Inferior parietal cortex (tissue), 1 donor: ENCODE measurements at regions not wholly inside any gene's neighbourhood (a gene's known extent, or its start where the extent isn't known, plus 50 kb on each side); places are given as distances from the start of the nearest gene placed in this dataset.

Experiments used
- DNase-seq: peaks from one replicate; pipeline ENCODE4 v3.0.0-alpha.2; 2016; ENCODE audit errors: extremely low spot score

DNA sequence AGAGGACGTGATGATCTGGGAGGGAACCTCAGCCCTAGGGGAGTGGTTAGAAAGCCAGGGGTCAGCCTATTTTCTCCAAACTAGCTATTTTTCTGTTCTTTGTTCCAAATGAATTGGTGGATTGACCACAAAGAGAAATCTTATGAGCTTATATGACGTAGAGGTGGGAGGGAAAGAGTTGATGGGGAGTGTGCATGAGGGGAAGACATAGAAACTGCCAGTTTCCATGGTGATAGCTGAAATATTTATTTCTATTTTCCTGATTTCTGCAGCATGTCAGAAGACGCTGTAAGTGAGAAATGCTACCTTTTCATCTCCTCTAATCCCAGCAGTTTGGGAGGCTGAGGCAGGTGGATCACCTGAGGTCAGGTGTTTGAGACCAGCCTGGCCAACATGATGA, 51.4 kb upstream of the CISTR start:
- no peak for DNase-seq

DNA sequence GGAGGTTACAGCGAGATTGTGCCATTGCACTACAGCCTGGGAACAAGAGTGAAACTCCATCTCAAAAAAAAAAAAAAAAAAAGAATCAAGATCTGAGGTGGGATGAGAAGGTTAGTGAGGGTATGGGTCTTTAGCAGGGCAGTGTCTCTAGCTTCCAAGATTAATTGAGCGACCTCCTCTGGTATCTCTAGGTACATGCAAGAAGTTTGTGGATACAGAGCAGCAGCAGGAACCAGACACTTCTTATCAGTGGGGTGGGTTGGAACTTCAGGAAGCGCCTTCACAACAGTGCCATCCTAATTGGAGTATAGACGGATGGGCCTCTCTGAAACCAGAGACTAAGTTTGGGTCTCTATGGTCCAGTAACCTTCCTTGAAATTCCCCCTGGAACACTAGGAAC, 51.9 kb upstream of the CISTR start:
- DNase-seq: no peak

DNA sequence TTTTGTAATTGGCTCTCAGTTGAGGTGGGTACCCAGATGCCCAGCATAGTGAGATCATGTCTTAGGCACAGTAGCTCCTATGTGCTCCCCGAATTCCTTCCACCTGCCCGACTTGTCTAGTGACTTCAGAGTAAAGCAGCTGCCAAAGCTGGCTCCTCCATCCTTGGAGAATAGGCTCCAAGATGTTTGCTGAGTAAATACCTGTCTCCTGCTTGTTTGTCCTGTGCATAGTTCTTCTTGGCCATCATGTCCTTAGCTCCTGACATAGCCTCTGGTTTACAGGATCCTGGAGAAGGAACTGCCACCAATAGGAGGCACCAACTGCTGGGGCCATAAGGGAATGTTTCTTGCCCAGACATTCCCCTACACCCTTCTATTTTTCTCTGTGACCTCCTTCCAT, 52.6 kb upstream of the CISTR start:
- no peak for DNase-seq

DNA sequence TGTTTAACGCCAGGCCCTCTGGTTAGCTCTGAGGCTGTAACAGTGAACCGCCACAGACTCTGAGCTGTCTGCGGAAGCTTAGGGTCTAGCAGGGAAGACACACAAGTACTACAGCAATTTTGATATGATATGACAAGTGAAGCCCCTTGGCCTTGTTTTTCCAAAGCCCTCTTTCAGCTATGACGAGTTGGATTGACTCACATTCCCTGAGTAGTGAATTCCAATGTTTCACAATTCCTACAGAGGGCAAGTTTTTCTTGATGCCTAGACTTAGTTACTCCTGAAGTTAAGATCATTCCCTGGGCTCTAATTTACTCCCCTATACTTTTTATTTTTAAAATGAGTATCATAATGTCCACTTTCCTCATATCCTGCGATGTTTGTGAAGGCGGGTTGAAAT, 53.3 kb upstream of the CISTR start:
- no peak for DNase-seq

DNA sequence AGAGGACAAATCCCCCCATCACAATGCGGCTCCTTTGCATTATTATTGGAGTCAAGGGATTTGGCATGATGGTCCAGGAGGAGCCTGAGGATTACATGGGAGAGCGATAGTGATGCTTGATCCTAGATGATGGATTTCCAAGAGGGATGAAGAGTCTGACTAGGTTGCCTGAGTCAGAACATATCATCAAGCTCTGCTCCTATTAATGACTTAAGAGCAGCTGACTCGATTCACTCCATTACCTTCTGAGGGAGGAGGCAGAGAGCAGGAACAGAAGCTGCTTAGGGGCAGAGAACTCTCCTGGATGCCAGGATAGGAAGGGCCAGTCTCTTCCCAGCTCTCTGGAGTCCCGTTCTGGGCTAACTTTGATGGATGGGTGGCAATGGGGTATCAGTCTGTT, 54.0 kb upstream of the CISTR start:
- no peak for DNase-seq

DNA sequence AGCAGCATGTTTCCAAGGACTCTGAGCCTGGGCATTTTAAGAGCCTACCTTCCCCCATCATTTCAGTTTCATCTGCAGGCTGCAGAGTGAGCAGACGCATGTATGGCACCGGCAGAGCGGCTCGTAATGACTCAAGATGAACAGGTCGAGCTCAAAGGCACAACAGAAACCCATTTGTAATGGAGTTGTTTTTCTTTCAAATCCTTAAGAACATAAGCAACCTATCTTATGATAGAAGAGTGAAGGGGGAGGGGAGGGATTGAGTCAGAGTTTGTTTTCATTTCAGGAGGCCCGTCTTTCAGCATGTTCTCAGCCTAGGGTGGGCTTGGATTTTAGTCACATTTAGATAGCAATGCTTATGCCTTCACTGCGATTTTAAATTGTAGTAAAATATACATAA, 54.9 kb upstream of the CISTR start:
- no peak for DNase-seq

DNA sequence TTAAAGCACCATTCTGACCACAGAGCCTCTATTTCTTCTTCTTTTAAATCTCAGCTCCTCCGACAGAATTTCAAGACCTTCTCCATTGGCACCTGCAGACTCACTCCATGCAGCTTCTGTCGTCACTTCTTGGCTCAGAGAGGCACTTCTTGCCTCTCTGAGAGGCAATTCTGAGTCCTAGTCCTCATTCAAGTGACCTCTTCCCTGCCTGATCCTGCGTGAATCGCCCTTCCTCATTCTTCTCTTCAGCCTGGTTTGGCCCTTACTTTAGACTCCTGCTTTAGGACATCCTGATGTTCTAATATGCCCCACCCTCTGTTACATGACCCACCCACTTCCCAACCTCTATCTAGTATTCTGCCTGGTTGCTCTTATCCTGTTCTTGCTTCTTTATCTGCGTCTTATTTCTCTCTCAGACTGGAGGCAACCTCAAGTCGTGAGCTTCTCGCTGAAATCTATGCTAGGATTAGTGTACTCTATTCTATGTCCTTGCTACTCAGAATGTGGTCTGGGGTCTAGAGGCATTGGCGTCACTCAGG, 55.6 kb upstream of the CISTR start:
- no peak for DNase-seq

DNA sequence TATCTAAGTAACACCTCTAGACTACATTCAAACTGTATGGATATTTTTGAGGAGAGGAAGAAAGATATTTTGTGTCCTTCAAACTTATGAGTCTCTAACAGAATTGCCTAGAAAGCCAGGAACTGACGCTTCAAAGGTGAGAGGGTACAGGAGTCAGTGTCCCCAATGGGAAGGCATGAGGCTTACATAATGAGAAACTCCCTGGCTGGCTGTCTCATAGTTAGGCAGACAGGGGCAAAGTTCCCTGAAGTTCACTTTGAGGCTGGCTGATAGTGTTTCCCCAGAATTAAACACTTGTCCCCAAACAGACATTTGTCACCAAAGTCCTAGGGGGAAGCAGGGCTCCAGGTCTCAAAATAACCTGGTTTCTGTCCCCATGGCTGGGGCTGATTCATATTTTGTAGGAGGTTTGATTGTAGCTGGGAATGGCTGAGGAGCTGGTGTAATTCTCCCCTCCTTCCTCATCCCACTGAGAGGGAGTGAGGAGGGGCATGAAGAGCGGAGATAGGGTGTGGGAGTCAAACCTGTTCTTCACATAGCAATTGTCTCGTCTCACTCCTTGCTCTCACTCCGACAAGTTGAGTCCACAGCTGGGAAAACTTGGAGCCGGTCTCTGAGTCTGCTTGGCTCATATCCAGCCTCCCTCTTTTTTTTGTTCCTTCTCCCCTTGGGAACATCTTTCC, 56.4 kb upstream of the CISTR start:
- DNase-seq: no peak

DNA sequence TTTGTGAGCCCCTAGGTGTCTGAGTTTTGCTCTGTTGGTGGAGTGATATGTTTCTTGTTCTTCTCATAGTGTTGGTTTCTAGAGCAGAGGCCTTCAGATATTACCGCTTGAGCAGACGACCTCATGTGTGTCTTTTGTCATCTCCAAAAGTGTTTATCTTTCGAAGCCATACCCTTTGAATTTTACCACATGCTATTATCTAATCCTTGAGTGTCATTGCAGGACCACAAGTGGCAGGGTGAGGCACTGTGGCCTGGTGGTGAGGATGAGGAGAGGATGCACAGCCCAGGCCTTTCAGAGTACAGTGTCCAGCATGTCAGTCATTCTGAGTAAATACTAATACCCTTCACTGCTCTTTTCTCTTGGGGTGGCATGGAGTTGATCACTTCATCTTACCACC, 57.2 kb upstream of the CISTR start:
- no peak for DNase-seq

DNA sequence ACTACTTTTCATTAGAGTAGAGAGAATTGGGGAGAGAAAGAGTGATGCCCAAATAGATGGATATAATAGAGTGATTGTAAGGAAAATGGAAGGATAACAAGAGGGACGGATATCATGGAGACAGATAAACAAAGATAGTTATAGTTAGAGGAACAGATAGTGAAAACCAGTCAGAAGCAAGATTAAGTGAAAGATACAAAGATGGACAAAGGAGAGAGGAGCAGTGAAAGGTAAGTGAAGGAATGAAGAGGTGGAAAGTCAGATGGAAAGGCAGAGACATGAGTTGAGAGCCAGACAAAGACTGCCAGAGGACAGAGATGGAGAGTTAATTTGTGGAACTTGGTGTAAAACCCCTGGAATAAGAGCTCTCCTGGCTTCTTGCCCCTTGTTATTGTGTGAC, 59.2 kb upstream of the CISTR start:
- DNase-seq: no peak

DNA sequence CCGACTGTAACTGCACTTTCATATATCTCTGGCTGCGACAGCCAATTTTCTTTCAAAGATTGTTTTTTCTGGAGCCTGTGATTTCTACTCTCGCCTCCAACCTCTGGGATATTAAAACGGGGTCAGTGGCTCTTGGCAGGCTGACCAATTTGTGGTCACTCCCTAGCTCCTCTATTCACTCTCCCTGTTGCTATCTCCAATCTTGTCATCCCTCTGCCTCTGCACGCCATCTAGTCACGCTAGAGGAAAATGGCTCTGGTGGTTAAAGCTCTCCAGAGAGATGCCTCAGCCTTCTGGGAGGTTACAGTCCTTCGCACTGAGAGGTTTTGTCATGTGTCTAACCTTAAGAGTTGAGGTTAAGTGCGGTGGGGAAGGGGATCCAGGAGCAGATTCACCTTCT, 59.8 kb upstream of the CISTR start:
- no peak for DNase-seq

DNA sequence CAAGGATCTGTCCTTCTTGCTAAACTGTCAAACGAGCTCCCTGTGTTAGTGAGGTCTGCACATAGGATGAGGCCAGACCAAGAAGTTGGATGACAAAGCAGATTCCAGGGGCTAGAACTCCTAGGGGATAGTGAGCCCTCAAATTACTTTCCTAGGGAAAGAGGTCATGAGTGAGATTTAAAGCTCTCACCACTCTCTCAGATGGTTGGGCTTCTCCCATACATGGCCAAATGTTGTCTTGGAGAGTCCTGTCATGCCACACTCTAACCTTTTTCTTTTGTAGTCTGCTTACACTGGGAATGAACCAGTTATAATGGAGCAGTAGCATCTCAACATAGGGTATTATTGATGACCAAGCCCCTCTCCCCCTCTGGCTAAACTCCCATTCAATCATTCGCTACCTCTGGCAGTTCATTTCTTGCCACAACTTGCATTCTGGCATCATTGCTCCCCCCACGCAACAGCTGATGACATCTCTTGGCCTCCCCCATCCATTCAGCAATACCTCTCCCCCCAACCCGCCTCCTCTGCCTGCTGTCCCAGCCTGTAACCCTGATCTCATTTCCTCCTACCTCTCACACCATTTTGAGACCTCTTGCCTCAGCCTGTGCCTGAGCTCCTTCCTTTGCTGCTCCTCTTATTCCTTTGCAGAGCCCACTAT, 64.7 kb upstream of the CISTR start:
- DNase-seq: no peak

DNA sequence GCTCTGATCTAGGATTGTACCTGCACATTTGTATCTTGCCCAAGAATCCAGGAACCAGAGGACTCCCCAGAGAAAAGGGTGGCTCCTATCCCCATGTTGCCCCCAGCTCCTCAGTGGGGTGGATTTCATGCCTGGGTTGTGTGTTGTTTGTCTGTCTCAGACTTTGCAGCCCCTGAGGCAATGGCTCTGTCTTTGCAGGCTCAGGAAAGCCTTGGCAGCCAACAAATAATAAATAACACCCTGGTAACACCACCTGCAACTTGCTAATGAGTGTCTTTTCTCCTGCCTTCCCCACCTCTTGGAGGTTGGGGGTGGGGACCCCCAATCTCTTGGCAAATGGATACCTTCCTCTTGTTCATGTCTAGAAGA, 65.2 kb upstream of the CISTR start:
- no peak for DNase-seq

DNA sequence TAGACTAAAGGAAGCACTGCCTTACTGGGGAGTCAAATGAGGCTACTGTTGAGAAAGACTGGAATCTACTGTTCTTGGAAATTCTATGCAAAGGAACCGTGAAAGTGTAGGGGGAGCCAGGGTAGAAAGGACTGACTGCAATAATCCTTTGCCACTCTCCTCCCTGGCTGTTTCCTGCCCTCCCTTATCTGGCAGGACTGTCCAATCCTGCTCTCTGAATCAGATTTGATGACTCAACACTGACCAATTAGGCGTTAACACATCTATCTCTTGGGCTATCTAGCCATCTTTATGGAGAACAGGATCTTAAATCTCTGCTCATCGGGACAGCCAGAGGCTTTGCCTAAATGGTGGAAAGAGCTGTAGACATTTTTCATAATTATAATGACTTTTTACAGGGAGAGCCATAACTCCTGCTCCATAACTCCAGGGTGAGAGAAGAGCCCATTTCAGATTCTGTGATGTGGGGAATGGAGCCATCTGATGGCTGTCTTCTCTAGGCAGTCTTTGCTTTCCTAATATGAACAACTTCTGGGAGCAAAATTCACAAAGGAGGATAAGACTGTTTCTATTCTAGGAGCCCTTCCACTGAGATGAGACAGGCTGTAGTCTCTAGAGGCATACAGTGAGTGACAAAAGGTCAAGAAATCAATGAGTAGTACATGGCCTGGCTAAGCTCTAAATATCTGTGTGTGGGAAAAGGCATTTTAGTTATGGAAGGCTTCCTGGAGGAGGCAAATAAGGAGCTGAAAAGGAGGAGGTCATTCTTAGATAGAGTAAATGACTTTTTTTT, 68.9 kb upstream of the CISTR start:
- DNase-seq: no peak

DNA sequence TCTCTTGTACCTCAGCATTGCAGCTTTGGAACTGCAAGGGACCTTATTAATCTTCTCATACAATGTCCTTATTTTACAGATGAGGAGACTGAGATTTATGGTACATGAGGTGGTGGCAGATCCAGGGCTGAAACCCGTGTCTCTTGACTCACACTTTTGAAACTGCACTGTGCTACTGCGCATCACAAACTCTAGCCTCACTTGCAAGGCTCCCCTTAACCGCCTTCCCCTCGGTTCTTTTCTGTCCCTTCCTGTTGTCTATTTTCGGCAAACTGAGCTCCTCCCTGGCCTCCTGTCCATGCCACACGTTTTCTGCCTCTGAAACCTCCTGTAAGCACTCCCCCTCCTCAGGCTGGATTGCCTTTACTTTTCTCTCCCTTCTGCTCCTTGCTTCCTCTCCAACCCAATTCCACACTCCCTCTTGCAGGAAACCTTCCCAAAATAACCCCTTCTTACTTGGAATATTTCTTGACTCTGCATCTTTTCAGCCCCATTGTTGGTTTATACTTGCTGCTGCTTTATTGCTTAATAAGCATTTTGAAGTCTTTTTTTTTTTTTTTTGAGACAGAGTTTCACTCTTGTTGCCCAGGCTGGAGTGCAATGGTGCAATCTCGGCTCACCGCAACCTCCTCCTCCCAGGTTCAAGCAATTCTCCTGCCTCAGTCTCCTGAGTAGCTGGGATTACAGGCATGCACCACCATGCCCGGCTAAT, 72.4 kb upstream of the CISTR start:
- DNase-seq: no peak

DNA sequence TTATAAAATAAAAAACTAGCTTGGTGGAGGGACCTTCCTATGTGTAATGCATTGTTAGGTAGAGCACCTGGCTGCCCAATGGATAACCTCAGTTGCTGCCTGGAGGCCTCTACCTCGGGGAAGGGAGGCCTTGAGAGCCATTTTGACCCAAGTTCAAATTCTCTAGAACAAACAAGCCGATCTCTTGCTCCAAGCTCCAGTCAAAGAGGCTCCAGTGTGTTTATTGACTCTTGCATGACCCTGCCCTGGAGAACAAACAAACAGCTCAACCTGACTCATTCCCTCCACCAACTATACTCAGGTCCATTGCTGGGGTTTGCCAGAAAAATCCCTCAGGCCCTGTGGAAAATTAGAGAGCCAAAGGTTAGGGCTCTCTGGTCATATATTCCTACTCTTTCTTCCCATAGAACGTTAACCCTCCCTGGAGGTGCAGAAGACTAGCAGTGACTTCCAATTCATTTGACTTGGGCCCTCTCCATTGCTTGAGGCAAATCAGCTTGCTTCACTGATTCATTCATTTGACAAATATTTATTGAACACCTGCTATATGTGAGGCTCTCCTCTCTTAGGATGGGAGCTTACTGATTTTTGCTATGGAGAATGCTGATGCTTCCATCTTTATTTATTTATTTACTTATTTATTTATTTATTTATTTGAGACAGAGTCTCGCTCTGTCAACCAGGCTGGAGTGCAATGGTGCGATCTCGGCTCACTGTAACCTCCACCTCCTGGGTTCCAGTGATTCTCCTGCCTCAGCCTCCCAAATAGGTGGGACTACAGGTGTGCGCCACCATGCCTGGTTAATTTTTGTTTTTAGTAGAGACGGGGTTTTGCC, 73.7 kb upstream of the CISTR start:
- DNase-seq: no peak

DNA sequence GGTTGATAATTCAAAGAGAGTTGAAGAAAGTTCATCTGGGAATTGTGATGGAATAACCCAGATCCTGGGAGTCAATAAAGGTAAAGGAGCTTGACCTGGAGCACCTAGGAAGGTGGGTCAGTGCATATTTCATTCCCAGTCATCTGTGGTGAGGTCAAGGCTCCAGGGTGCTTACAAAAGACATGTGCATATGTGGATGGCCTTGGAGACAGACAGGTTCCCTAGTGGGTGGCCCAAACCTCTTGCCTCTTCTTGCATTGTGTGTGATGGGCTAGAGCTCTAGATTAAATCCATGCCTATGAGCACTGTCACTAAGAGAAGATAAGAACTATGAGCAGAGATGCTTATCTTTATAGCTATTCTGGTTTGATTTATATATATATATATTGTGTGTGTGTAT, 75.5 kb upstream of the CISTR start:
- DNase-seq: no peak

DNA sequence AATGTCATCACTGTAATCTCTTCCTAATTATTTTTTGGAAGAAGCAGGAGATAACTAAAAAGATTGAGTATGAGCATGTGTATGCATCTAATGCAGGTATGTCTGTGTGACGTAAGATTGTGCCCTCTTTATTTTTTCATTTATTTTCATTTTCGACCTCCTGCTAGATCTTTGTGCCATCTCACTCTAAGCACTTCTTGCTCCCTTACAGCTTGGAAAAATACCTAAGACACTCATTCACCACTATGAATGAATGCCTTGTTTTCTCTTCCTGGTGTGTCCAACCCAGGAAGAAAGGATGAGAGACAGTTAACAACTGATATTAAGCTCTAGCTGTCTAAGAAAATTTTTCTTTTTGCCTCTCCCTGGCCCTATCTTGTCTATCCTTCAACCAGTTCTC, 76.8 kb upstream of the CISTR start:
- no peak for DNase-seq

DNA sequence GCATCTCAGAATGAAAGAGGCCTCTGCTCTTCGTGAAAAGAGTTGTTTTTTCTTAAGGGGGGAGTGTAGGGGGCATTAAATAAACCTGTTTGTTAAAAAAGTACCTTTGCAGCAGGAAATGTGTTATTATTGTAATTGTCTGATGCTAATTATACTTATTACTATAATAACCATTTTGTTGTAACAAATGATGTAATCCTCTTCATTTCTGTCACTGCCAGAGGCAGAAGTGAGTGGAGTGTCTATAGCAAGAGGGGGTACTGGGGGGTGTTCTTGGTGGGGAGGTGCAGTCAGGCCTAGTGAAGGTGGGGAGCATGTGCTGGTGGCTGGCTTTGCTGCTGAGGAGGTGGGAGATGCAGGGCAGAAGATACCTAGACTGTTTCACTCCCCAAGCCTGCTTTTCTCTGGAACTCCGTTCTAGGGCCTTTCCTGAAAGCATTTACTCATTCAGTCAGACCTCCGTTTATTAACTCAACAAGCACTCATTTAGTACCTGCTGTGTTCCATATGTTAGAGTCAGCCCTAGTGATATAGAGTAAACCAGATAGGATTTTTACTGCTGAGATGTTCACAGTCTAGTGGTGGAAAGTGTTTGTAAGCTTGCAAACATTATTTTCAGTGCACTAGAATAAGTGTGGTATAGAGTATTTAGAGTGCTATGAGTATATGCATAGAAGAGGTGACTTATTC, 77.5 kb upstream of the CISTR start:
- DNase-seq: no peak

DNA sequence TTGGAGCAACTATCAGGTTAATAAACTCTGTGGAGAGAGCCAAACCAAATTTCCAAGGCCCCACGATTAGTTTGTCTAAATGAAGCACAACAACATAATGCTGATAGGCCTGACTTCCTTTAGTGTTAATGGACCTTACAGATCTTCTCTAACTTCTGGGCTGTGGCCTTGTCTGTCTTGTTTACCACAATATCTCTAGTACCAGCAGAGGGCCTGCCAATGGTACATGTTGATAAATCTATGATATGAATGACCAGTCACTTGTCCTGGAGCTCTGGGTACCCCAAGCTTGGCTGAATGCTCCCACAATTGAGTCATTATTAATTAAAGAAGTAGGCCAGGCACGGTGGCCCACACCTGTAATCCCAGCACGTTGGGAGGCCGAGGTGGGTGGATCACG, 78.9 kb upstream of the CISTR start:
- no peak for DNase-seq
